H1 (cell line): ENCODE measurements at regions not wholly inside any gene's neighbourhood (a gene's known extent, or its start where the extent isn't known, plus 50 kb on each side); places are given as distances from the start of the nearest gene placed in this dataset.

Experiments used
- CHD7 ChIP-seq: fragments of 300-600 bp; sonication (generic); IDR thresholded peaks from 2 replicates; pipeline ENCODE4 v1.7.1; 2012; ENCODE audit warnings: low read length, moderate library complexity, mild to moderate bottlenecking, inconsistent platforms; ENCODE audit not compliant: insufficient replicate concordance
- KDM4A ChIP-seq: IDR thresholded peaks from one replicate; pipeline ENCODE4 v1.7.1; 2012; ENCODE audit warnings: low read depth, mild to moderate bottlenecking, moderate library complexity, low read length, inconsistent platforms; ENCODE audit not compliant: severe bottlenecking
- SIX5 ChIP-seq: IDR thresholded peaks from 2 replicates; pipeline ENCODE4 v1.6.1; 2011; ENCODE audit warnings: mild to moderate bottlenecking, low read depth, low read length
- SP1 ChIP-seq: IDR thresholded peaks from 2 replicates; pipeline ENCODE4 v1.6.1; 2011; ENCODE audit warnings: low read depth, low read length
- TAF1 ChIP-seq: IDR thresholded peaks from 2 replicates; pipeline ENCODE4 v1.6.1; 2011; ENCODE audit warnings: mild to moderate bottlenecking, low read depth, low read length
- YY1 ChIP-seq: IDR thresholded peaks from 2 replicates; pipeline ENCODE4 v1.6.1; 2011; ENCODE audit warnings: low read depth, mild to moderate bottlenecking, low read length

GRCh38 chr2:128950758-128951157, 632.1 kb upstream of the HS6ST1 start (continued):
- TF ChIP-seq CHD7 = no peak
- TF ChIP-seq TAF1 = no peak
- no peak for TF ChIP-seq YY1
- TF ChIP-seq KDM4A = no peak
- TF ChIP-seq SIX5 = no peak
- no peak for TF ChIP-seq SP1
